M059J (cell line): ENCODE measurements at regions not wholly inside any gene's neighbourhood (a gene's known extent, or its start where the extent isn't known, plus 50 kb on each side); places are given as distances from the start of the nearest gene placed in this dataset.
"Not testable (repeated sequence)": the region's sequence is repeated elsewhere in the genome, so short reads cannot be mapped to it uniquely, and the experiment has no call there.

Source experiments
- DNase-seq: peaks from one replicate; pipeline ENCODE4 v3.0.0-alpha.2; 2012; ENCODE audit warnings: low read depth

GRCh38 chr6:9316831-9317230 lies 881.5 kb upstream of the SLC35B3 start:
- no peak for DNase-seq

GRCh38 chr6:9315966-9316650 lies 880.8 kb upstream of the SLC35B3 start:
- no peak for DNase-seq

GRCh38 chr6:9308284-9308683 lies 872.9 kb upstream of the SLC35B3 start:
- DNase-seq: no peak

GRCh38 chr6:9307786-9308185 lies 872.4 kb upstream of the SLC35B3 start:
- DNase-seq: no peak

DNA sequence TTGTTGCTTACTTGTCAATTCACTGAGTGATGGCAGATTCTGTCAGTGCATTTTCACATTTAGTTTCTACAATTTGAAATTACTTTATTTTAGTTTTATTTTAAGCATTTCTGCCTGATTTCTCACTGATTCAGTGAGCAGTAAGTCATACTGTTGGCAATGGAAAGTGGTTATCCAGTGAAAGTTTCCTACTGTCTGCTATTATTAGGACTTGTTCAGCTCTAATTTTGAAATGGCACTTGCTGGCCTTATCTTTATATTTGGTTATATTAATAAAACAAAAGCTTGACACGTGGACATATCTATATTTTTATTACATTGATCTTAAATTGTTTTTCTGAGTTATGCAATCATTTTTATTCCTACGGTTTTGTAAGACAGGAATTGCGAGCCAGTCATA lies 871.8 kb upstream of the SLC35B3 start:
- DNase-seq: no peak

DNA sequence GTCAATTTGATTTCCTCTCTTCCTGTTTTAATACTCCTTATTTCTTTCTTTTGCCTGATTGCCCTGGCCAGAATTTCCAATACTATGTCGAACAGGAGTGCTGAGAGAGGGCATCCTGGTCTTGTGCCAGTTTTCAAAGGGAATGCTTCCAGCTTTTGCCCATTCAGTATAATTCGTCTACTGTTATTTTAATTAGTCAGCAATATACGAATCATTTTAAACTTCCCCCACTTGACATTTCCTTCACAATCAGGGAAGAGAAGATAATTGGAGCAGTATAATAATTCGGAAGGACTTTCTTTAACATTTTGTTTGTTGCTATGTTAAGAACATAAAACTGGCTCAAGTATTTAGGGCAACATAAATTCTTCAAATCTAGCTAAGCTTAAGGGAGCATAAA lies 860.3 kb upstream of the SLC35B3 start:
- DNase-seq: peak; percentile 38

DNA sequence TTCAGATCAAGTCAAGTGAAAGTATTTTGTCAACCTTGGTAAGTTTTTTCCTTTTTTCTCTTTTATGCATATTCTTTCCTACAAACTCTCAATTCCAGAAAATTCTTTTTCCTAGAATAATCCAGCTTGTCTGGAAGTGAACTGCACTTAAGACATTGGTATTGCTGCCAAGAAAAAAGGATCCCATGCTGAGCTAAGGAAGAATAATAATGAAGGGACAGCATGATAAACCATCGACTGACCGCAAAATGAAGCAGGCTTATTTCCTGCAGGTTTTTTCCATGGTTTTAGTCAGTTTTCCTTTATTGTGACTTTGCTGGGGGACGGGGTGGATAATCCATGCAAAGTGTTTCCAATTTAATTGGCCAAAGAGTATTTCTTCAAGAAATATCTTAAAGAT lies 857.6 kb upstream of the SLC35B3 start:
- DNase-seq: peak; percentile 82

DNA sequence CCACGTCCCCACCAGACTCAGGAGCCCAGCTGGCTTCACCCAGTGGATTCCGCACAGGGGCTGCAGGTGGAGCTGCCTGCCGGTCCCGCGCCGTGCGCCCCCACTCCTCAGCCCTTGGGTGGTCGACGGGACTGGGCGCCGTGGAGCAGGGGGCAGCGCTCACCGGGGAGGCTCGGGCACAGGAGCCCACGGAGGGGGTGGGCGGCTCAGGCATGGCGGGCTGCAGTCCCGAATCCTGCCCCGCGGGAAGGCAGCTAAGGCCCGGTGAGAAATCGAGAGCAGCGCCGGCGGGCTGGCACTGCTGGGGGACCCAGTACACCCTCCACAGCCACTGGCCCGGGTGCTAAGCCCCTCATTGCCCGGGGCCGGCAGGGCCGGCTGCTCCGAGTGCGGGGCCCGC lies 855.0 kb upstream of the SLC35B3 start:
- DNase-seq: not testable (repeated sequence)

DNA sequence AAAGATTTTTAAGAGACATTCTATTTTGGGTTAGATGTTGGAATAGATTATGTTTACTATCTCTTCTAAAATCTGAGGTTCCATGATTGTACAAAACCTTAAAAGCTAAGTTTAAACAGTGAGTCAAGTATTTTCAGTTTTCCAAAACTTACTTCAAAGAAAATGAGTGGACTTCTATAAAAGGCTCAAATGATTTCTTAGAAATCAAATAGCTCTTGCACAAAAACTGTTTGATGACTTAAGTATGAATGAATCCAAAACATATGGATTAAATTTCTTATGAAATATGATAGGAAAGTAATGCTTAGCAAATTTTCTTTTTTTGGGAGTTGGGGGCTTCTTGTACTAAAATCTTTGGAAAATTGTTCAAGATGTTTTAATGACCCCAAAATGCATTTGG lies 837.3 kb upstream of the SLC35B3 start:
- DNase-seq: peak; percentile 12

DNA sequence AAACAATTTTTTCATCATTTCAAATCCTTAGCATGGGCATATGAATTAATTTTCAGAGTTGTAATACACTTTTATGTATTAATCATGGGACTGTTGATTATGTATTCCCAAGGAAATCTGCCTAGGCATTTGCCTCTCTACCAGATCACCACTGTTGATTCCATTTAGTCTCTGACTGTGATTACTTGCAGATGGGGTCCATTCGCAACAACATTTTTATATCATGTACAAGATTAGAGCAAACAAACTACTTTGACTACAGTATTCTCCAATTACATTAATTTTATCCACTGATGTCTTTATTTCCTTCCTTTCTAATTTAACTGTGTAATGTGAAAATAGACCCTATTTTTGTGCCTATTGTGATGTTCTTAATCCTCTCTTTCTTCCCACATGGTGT lies 831.4 kb upstream of the SLC35B3 start:
- DNase-seq: no peak

- DNase-seq: no peak
Observed at GRCh38 chr6:9257215-9257614, 821.9 kb upstream of the SLC35B3 start.

DNA sequence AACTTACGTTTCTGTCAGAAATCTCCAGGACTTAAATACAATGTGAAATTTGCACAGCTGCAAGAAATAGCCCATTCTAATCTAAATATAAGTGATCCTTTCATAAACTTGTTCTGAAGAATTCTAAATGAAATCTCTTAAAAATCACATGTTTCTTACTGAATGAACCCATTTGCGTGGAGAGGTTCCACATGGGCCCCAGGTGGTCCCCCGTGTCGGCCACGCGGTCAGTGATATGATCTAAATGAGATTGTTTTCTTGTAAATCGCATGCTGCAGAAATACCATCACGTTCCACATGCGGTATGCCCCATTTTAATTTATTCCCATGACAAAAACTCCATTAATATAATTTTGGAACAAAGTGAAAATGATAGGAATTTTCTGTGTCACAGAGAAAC lies 818.9 kb upstream of the SLC35B3 start:
- DNase-seq: no peak

DNA sequence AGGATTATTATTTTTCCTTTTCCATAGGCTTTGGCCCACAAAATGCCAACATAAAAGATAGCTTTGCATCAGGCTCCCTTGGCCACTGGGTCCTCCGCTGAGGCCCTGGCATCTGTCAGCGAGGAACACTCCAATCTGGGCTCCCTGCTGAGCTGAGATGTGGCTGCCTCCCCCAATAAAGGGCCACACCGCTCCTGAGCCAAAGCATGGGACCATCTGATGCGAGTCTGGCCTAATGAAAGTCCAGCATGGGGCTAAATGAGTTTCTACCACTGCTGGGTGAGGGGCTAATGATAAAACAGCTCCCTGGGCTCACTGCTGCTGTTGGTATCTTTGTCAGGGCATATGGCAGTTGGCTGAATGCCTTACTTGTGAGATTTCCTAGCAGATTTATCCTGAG lies 817.5 kb upstream of the SLC35B3 start:
- DNase-seq: no peak

GRCh38 chr6:9250852-9251251 lies 815.5 kb upstream of the SLC35B3 start:
- DNase-seq: peak; percentile 82

DNA sequence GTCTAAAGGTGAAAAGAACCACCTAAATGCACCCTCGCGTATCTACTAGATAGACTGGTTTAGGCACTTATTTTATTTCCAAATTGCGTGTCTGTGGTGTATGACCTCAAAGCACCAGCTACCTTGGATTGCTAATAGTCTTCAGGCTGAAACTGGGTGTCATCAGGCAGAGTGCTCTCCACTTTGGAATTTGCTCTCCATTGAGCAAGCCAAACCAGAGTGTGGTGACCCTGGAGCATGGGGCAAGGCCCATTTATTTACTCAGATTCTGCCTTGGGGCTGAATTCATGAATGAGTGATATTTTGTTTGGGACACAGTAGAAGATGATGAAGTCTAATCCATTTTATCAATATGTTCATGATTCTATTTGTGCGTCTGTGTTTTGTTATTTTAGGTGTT lies 812.8 kb upstream of the SLC35B3 start:
- peak; percentile 27 for DNase-seq

DNA sequence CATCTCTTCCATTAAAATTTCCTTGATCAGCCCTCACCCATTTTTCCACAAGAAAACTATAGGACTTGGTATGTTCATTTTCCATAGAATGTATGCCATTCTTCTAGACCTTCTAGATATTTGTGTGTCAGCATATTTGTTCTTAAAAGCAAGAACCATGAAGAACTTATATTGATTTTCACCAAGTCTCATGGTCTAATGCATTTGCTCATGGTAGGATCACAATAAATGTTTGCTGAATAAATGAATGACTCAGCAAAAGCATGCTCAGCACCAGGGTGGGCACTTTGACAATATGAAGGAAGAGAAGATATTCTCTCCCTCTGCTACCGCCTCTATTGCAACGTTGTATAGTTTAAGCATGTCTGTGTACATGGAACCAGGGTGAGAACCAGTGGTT lies 805.5 kb upstream of the SLC35B3 start:
- no peak for DNase-seq

- DNase-seq: no peak
Observed at GRCh38 chr6:9236443-9236842, 801.1 kb upstream of the SLC35B3 start.

DNA sequence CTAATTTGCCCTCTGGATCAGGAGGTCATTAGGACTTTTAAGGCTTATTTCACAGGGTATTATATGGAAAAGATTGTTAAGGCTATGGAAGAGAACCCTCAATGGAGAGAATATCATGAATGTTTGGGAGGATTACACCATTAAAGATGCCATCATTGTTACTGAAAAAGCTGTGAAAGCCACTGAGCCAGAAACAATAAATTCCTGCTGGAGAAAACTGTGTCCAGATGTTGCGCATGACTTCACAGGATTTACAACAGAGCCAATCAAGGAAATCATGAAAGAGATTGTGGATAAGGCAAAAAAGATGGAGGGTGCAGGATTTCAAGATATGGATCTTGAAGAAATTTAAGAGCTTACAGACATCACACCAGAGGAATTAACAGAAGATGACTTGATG lies 798.3 kb upstream of the SLC35B3 start:
- DNase-seq: no peak

DNA sequence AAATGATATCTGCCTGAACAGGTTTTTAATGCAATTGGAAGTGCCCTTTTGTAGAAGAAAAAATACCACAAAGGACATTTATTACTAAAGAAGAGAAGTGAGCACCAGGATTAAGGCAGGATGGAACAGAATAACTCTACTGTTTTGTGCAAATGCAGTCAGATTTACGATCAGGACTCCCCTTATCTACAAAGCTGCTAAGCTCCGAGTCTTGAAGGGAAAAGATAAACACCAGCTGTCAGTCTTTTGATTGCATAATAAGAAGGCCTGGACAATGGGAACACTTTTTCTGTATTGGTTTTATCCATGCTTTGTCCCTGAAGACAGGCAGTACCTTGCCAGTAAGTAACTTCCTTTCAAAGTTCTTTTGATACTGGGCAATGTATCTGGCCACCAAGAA lies 797.9 kb upstream of the SLC35B3 start:
- DNase-seq: no peak

DNA sequence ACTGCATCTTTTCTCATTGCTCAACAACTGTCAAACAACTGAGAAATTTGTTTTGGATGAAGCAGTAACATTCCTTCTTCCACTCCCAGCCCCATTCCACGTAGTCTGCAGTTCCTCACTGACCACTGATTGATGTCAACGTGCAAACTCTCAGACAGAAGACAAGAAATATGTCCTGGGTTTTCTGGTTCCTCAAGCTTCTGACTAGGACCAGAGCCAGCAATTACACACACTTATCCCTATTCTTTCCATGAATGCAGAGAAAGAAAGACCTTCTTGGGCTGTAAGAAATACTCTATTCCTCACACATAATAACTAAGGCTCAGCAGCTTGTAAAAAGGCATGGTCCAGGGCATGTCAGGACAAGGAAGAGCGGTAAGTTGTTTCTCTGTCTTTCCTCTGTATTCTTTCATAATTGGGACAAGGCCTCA lies 790.1 kb upstream of the SLC35B3 start:
- DNase-seq: peak; percentile 27

- peak; percentile 31 for DNase-seq
Observed at GRCh38 chr6:9224539-9224938, 789.2 kb upstream of the SLC35B3 start.

DNA sequence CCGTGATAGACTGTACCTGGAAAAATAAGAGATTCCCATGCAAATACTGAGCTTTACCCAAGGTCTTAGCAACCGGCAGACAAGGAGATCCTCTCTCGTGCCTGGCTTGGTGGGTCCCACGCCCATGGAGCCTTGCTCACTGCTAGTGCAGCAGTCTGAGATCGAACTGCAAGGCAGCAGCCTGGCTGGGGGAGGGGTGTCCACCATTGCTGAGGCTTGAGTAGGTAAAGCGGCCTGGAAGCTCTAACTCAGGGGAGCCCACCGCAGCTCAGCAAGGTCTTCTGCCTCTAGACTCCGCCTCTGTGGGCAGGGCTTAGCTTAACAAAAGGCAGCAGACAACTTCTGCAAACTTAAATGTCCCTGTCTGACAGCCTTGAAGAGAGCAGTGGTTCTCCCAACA lies 778.4 kb upstream of the SLC35B3 start:
- DNase-seq: not testable (repeated sequence)

DNA sequence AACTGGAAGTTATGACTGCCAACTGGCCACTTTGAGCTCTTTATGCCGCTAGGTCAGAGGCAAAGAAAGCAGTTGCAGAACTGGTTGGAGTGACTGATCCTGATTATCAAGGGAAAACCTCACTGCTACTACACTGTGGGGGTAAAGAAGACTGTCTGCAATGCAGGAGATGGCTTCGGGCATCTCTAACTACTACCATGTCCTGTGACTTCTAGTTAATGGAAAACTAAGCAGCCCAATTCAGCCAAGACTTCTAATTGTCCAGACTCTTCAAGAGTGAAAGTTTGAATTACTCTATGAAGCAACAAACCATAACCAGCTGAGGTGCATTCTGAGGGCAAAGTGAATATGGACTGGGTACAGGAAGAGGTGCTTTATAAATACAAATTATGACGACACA lies 773.6 kb upstream of the SLC35B3 start:
- DNase-seq: no peak

GRCh38 chr6:9205645-9206044 lies 770.3 kb upstream of the SLC35B3 start:
- no peak for DNase-seq
